ENCODE measurements at regions not wholly inside any gene's neighbourhood (a gene's known extent, or its start where the extent isn't known, plus 50 kb on each side); places are given as distances from the start of the nearest gene placed in this dataset.

- H4K91ac ChIP-seq (ENCODE audit: low read depth, low read length): no peak overlapping the region
- H3K18ac ChIP-seq (ENCODE audit: low read length): no peak overlapping the region
- peaks cover 2% of the 10 kb centered on the region for H3K9me3 ChIP-seq (ENCODE audit: insufficient read depth, low read depth, low read length)
- H2BK120ac ChIP-seq (ENCODE audit: insufficient read depth, low read length, poor library complexity): no peak overlapping the region
- peaks cover 8% of the 10 kb centered on the region for H3K79me2 ChIP-seq (ENCODE audit: control insufficient read depth, insufficient read depth, low read length, poor library complexity)
- no peak overlapping the region for H3K9ac ChIP-seq (ENCODE audit: low read length)
- H3K4me1 ChIP-seq (ENCODE audit: control insufficient read depth in 1 of 2, insufficient read depth in 2 of 2, low read length in 2 of 2): peaks cover 43 to 45% of the 10 kb centered on the region in 2 experiments
- peaks cover 10 to 15% of the 10 kb centered on the region in 2 experiments for H3K36me3 ChIP-seq (ENCODE audit: control insufficient read depth in 1 of 2, insufficient read depth in 2 of 2, low read length in 2 of 2)
- no peak overlapping the region for H2AFZ ChIP-seq (ENCODE audit: insufficient read depth, low read length, poor library complexity)
- no peak overlapping the region for H2BK5ac ChIP-seq (ENCODE audit: low read depth, low read length, poor library complexity)
- H3K27ac ChIP-seq (ENCODE audit: low read depth, low read length): no peak overlapping the region
- H3K4me2 ChIP-seq (ENCODE audit: low read length): no peak overlapping the region
- peak; percentile 43 to 58 for DNase-seq
- no peak overlapping the region for H3K23ac ChIP-seq (ENCODE audit: low read length)
- H3K79me1 ChIP-seq (ENCODE audit: low read length): peaks cover 18% of the 10 kb centered on the region
- H3K4me3 ChIP-seq (ENCODE audit: low read depth, low read length): no peak overlapping the region
- no peak overlapping the region for H2BK12ac ChIP-seq (ENCODE audit: low read length)
- no peak overlapping the region for H3K14ac ChIP-seq (ENCODE audit: low read length)
- no peak overlapping the region for H2AK5ac ChIP-seq (ENCODE audit: low read length)
- H4K12ac ChIP-seq (ENCODE audit: low read depth, low read length): no peak overlapping the region
- H4K8ac ChIP-seq (ENCODE audit: low read depth, low read length): no peak overlapping the region
- H3K27me3 ChIP-seq (ENCODE audit: insufficient read depth, low read length): no peaks in the 10 kb centered on the region
- WGBS (ENCODE audit: extremely low coverage, insufficient coverage, insufficient read length): no CpG with 5 or more reads among the region's 5 CpGs
- no peak overlapping the region for H3K4ac ChIP-seq (ENCODE audit: low read depth, low read length)
Measured at GRCh38 chr2:174669336-174669735, 71.7 kb upstream of the WIPF1 start.

- peaks cover 23% of the 10 kb centered on the region for H3K79me1 ChIP-seq (ENCODE audit: low read length)
- H3K27me3 ChIP-seq (ENCODE audit: insufficient read depth, low read length): no peaks in the 10 kb centered on the region
- H3K14ac ChIP-seq (ENCODE audit: low read length): no peak overlapping the region
- no peak overlapping the region for H3K23ac ChIP-seq (ENCODE audit: low read length)
- H3K18ac ChIP-seq (ENCODE audit: low read length): no peak overlapping the region
- peak overlapping the region; percentile 42 for H3K4me2 ChIP-seq (ENCODE audit: low read length)
- H3K4me1 ChIP-seq (ENCODE audit: control insufficient read depth in 1 of 2, insufficient read depth in 2 of 2, low read length in 2 of 2): peaks cover 45 to 55% of the 10 kb centered on the region in 2 experiments
- WGBS (ENCODE audit: extremely low coverage, insufficient coverage, insufficient read length): no CpG with 5 or more reads among the region's 7 CpGs
- H2AFZ ChIP-seq (ENCODE audit: insufficient read depth, low read length, poor library complexity): no peak overlapping the region
- no peak overlapping the region for H2AK5ac ChIP-seq (ENCODE audit: low read length)
- DNase-seq: peak in 1 of 2 donors; percentile 54
- H3K4me3 ChIP-seq (ENCODE audit: low read depth, low read length): no peak overlapping the region
- peak overlapping the region; percentile 37 for H2BK5ac ChIP-seq (ENCODE audit: low read depth, low read length, poor library complexity)
- H3K4ac ChIP-seq (ENCODE audit: low read depth, low read length): no peak overlapping the region
- H2BK12ac ChIP-seq (ENCODE audit: low read length): no peak overlapping the region
- peaks cover 2% of the 10 kb centered on the region for H3K9me3 ChIP-seq (ENCODE audit: insufficient read depth, low read depth, low read length)
- peaks cover 5 to 11% of the 10 kb centered on the region in 2 experiments for H3K36me3 ChIP-seq (ENCODE audit: control insufficient read depth in 1 of 2, insufficient read depth in 2 of 2, low read length in 2 of 2)
- no peak overlapping the region for H3K9ac ChIP-seq (ENCODE audit: low read length)
- peak overlapping the region; percentile 89 for H3K27ac ChIP-seq (ENCODE audit: low read depth, low read length)
- no peak overlapping the region for H4K8ac ChIP-seq (ENCODE audit: low read depth, low read length)
- peaks cover 11% of the 10 kb centered on the region for H3K79me2 ChIP-seq (ENCODE audit: control insufficient read depth, insufficient read depth, low read length, poor library complexity)
- H2BK120ac ChIP-seq (ENCODE audit: insufficient read depth, low read length, poor library complexity): no peak overlapping the region
- H4K12ac ChIP-seq (ENCODE audit: low read depth, low read length): no peak overlapping the region
- H4K91ac ChIP-seq (ENCODE audit: low read depth, low read length): peak overlapping the region; percentile 36
Measured at GRCh38 chr2:174668075-174668474, 70.5 kb upstream of the WIPF1 start.

- peak overlapping the region; percentile 51 for H3K18ac ChIP-seq (ENCODE audit: low read length)
- H3K36me3 ChIP-seq (ENCODE audit: control insufficient read depth in 1 of 2, insufficient read depth in 2 of 2, low read length in 2 of 2): peaks cover 0 to 4% of the 10 kb centered on the region in 2 experiments
- H3K14ac ChIP-seq (ENCODE audit: low read length): peak overlapping the region; percentile 44
- H2BK5ac ChIP-seq (ENCODE audit: low read depth, low read length, poor library complexity): peak overlapping the region; percentile 70
- no peak overlapping the region for H2BK12ac ChIP-seq (ENCODE audit: low read length)
- no CpG with 5 or more reads among the region's 6 CpGs for WGBS (ENCODE audit: extremely low coverage, insufficient coverage, insufficient read length)
- H3K9me3 ChIP-seq (ENCODE audit: insufficient read depth, low read depth, low read length): no peaks in the 10 kb centered on the region
- H3K23ac ChIP-seq (ENCODE audit: low read length): no peak overlapping the region
- no peak overlapping the region for H2AK5ac ChIP-seq (ENCODE audit: low read length)
- no peak overlapping the region for H2AFZ ChIP-seq (ENCODE audit: insufficient read depth, low read length, poor library complexity)
- peak overlapping the region; percentile 69 for H4K91ac ChIP-seq (ENCODE audit: low read depth, low read length)
- peaks cover 11% of the 10 kb centered on the region for H3K79me2 ChIP-seq (ENCODE audit: control insufficient read depth, insufficient read depth, low read length, poor library complexity)
- H3K4me3 ChIP-seq (ENCODE audit: low read depth, low read length): no peak overlapping the region
- peak overlapping the region; percentile 42 for H3K4me2 ChIP-seq (ENCODE audit: low read length)
- DNase-seq: no peak
- peak overlapping the region; percentile 68 for H2BK120ac ChIP-seq (ENCODE audit: insufficient read depth, low read length, poor library complexity)
- H4K8ac ChIP-seq (ENCODE audit: low read depth, low read length): peak overlapping the region; percentile 39
- H3K27me3 ChIP-seq (ENCODE audit: insufficient read depth, low read length): no peaks in the 10 kb centered on the region
- H3K27ac ChIP-seq (ENCODE audit: low read depth, low read length): peak overlapping the region; percentile 89
- H3K79me1 ChIP-seq (ENCODE audit: low read length): peaks cover 23% of the 10 kb centered on the region
- H4K12ac ChIP-seq (ENCODE audit: low read depth, low read length): no peak overlapping the region
- H3K4ac ChIP-seq (ENCODE audit: low read depth, low read length): no peak overlapping the region
- no peak overlapping the region for H3K9ac ChIP-seq (ENCODE audit: low read length)
- peaks cover 45 to 55% of the 10 kb centered on the region in 2 experiments for H3K4me1 ChIP-seq (ENCODE audit: control insufficient read depth in 1 of 2, insufficient read depth in 2 of 2, low read length in 2 of 2)
Measured at GRCh38 chr2:174667250-174667860, 69.8 kb upstream of the WIPF1 start.

- H3K27me3 ChIP-seq (ENCODE audit: insufficient read depth, low read length): no peaks in the 10 kb centered on the region
- H3K4me1 ChIP-seq (ENCODE audit: control insufficient read depth in 1 of 2, insufficient read depth in 2 of 2, low read length in 2 of 2): peaks cover 45 to 55% of the 10 kb centered on the region in 2 experiments
- no CpG with 5 or more reads among the region's 5 CpGs for WGBS (ENCODE audit: extremely low coverage, insufficient coverage, insufficient read length)
Measured at GRCh38 chr2:174666845-174667244, 69.2 kb upstream of the WIPF1 start.

More at GRCh38 chr2:174666845-174667244, 69.2 kb upstream of the WIPF1 start:
- Histone ChIP-seq H3K79me1 (ENCODE audit: low read length) (peaks cover 23% of the 10 kb centered on the region), H4K8ac (ENCODE audit: low read depth, low read length) (peak overlapping the region; percentile 39), H3K79me2 (ENCODE audit: control insufficient read depth, insufficient read depth, low read length, poor library complexity) (peaks cover 11% of the 10 kb centered on the region), H3K9ac (ENCODE audit: low read length) (no peak overlapping the region), H3K9me3 (ENCODE audit: insufficient read depth, low read depth, low read length) (no peaks in the 10 kb centered on the region), H2BK12ac (ENCODE audit: low read length) (peak overlapping the region; percentile 35), H3K36me3 (ENCODE audit: control insufficient read depth in 1 of 2, insufficient read depth in 2 of 2, low read length in 2 of 2) (peaks cover 0 to 5% of the 10 kb centered on the region in 2 experiments), H2AK5ac (ENCODE audit: low read length) (no peak overlapping the region), H4K12ac (ENCODE audit: low read depth, low read length) (no peak overlapping the region), H3K4me2 (ENCODE audit: low read length) (peak overlapping the region; percentile 5), H2BK120ac (ENCODE audit: insufficient read depth, low read length, poor library complexity) (peak overlapping the region; percentile 68), H3K18ac (ENCODE audit: low read length) (peak overlapping the region; percentile 51), H3K14ac (ENCODE audit: low read length) (peak overlapping the region; percentile 22), H3K27ac (ENCODE audit: low read depth, low read length) (peak overlapping the region; percentile 89), H3K4me3 (ENCODE audit: low read depth, low read length) (no peak overlapping the region), H2AFZ (ENCODE audit: insufficient read depth, low read length, poor library complexity) (no peak overlapping the region), H3K4ac (ENCODE audit: low read depth, low read length) (no peak overlapping the region), H2BK5ac (ENCODE audit: low read depth, low read length, poor library complexity) (peak overlapping the region; percentile 70), H4K91ac (ENCODE audit: low read depth, low read length) (peak overlapping the region; percentile 69), H3K23ac (ENCODE audit: low read length) (no peak overlapping the region)
- peak in 1 of 2 donors; percentile 56 for DNase-seq

Measured in trophoblast cell (in vitro differentiated cells and primary cell).